ENCODE measurements at regions not wholly inside any gene's neighbourhood (a gene's known extent, or its start where the extent isn't known, plus 50 kb on each side); places are given as distances from the start of the nearest gene placed in this dataset.

- H3K9me3 ChIP-seq (ENCODE audit: low read depth, low read length), result no peaks in the 10 kb centered on the region
- H3K9ac ChIP-seq (ENCODE audit: insufficient read length), result no peak overlapping the region
- H3K27ac ChIP-seq, result no peak overlapping the region
- DNase-seq (ENCODE audit: low read depth, low spot score), result no peak
- H3K36me3 ChIP-seq (ENCODE audit: insufficient read depth, low read length), result no peaks in the 10 kb centered on the region
- no peak for TF ChIP-seq POLR2AphosphoS5 (IDR thresholded peaks at IDR 0.05; ENCODE audit: borderline replicate concordance, low read depth, low read length)
- TF ChIP-seq FOXP2 (optimal IDR thresholded peaks at IDR 0.05; ENCODE audit: control extremely low read depth, extremely low read length, insufficient read depth), result no peak
- TF ChIP-seq EZH2 (IDR thresholded peaks at IDR 0.05), result no peak
- H3K4me3 ChIP-seq, result no peak overlapping the region
Measured at GRCh38 chr5:133718457-133718856, 106.1 kb upstream of the FSTL4 start.

- no peak overlapping the region for H3K27ac ChIP-seq
- DNase-seq (ENCODE audit: low read depth, low spot score), result no peak
- no peaks in the 10 kb centered on the region for H3K9me3 ChIP-seq (ENCODE audit: low read depth, low read length)
- no peak for TF ChIP-seq FOXP2 (optimal IDR thresholded peaks at IDR 0.05; ENCODE audit: control extremely low read depth, extremely low read length, insufficient read depth)
- no peak for TF ChIP-seq POLR2AphosphoS5 (IDR thresholded peaks at IDR 0.05; ENCODE audit: borderline replicate concordance, low read depth, low read length)
- TF ChIP-seq EZH2 (IDR thresholded peaks at IDR 0.05), result no peak
- H3K36me3 ChIP-seq (ENCODE audit: insufficient read depth, low read length), result no peaks in the 10 kb centered on the region
- H3K4me3 ChIP-seq, result no peak overlapping the region
- H3K9ac ChIP-seq (ENCODE audit: insufficient read length), result no peak overlapping the region
Measured at GRCh38 chr5:133716532-133717183, 104.3 kb upstream of the FSTL4 start.

- no peak overlapping the region for H3K4me3 ChIP-seq
- no peak for TF ChIP-seq EZH2 (IDR thresholded peaks at IDR 0.05)
- no peaks in the 10 kb centered on the region for H3K36me3 ChIP-seq (ENCODE audit: insufficient read depth, low read length)
- no peaks in the 10 kb centered on the region for H3K9me3 ChIP-seq (ENCODE audit: low read depth, low read length)
- no peak overlapping the region for H3K9ac ChIP-seq (ENCODE audit: insufficient read length)
- H3K27ac ChIP-seq, result no peak overlapping the region
- no peak for DNase-seq (ENCODE audit: low read depth, low spot score)
Measured at GRCh38 chr5:133715616-133716015, 103.3 kb upstream of the FSTL4 start.

- H3K4me3 ChIP-seq, result no peak overlapping the region
Measured at GRCh38 chr5:133715216-133715615, 102.9 kb upstream of the FSTL4 start.

GRCh38 chr5:133714161-133714915 lies 102.0 kb upstream of the FSTL4 start:
- no peak overlapping the region for H3K4me3 ChIP-seq
- H3K36me3 ChIP-seq (ENCODE audit: insufficient read depth, low read length), result no peaks in the 10 kb centered on the region
- H3K9ac ChIP-seq (ENCODE audit: insufficient read length), result no peak overlapping the region
- TF ChIP-seq EZH2 (IDR thresholded peaks at IDR 0.05) (no peak), POLR2AphosphoS5 (IDR thresholded peaks at IDR 0.05; ENCODE audit: borderline replicate concordance, low read depth, low read length) (no peak), FOXP2 (optimal IDR thresholded peaks at IDR 0.05; ENCODE audit: control extremely low read depth, extremely low read length, insufficient read depth) (no peak)
- DNase-seq (ENCODE audit: low read depth, low spot score), result no peak
- no peaks in the 10 kb centered on the region for H3K9me3 ChIP-seq (ENCODE audit: low read depth, low read length)
- no peak overlapping the region for H3K27ac ChIP-seq

More at GRCh38 chr5:133715216-133715615, 102.9 kb upstream of the FSTL4 start:
- TF ChIP-seq POLR2AphosphoS5 (IDR thresholded peaks at IDR 0.05; ENCODE audit: borderline replicate concordance, low read depth, low read length), result no peak
- no peak for TF ChIP-seq FOXP2 (optimal IDR thresholded peaks at IDR 0.05; ENCODE audit: control extremely low read depth, extremely low read length, insufficient read depth)
- no peak for TF ChIP-seq EZH2 (IDR thresholded peaks at IDR 0.05)
- Histone ChIP-seq H3K27ac (no peak overlapping the region), H3K9ac (ENCODE audit: insufficient read length) (no peak overlapping the region), H3K36me3 (ENCODE audit: insufficient read depth, low read length) (no peaks in the 10 kb centered on the region), H3K9me3 (ENCODE audit: low read depth, low read length) (no peaks in the 10 kb centered on the region)
- no peak for DNase-seq (ENCODE audit: low read depth, low spot score)

- no peaks in the 10 kb centered on the region for H3K9me3 ChIP-seq (ENCODE audit: low read depth, low read length)
- no peaks in the 10 kb centered on the region for H3K36me3 ChIP-seq (ENCODE audit: insufficient read depth, low read length)
- DNase-seq (ENCODE audit: low read depth, low spot score), result no peak
- TF ChIP-seq FOXP2 (optimal IDR thresholded peaks at IDR 0.05; ENCODE audit: control extremely low read depth, extremely low read length, insufficient read depth) (no peak), EZH2 (IDR thresholded peaks at IDR 0.05) (no peak), POLR2AphosphoS5 (IDR thresholded peaks at IDR 0.05; ENCODE audit: borderline replicate concordance, low read depth, low read length) (no peak)
- H3K27ac ChIP-seq, result no peak overlapping the region
- H3K4me3 ChIP-seq, result no peak overlapping the region
- no peak overlapping the region for H3K9ac ChIP-seq (ENCODE audit: insufficient read length)
Measured at GRCh38 chr5:133713751-133714150, 101.4 kb upstream of the FSTL4 start.

- no peak for DNase-seq (ENCODE audit: low read depth, low spot score)
- H3K9ac ChIP-seq (ENCODE audit: insufficient read length), result no peak overlapping the region
- no peak overlapping the region for H3K27ac ChIP-seq
- H3K9me3 ChIP-seq (ENCODE audit: low read depth, low read length), result no peaks in the 10 kb centered on the region
- no peak overlapping the region for H3K4me3 ChIP-seq
- TF ChIP-seq EZH2 (IDR thresholded peaks at IDR 0.05) (no peak), POLR2AphosphoS5 (IDR thresholded peaks at IDR 0.05; ENCODE audit: borderline replicate concordance, low read depth, low read length) (no peak), FOXP2 (optimal IDR thresholded peaks at IDR 0.05; ENCODE audit: control extremely low read depth, extremely low read length, insufficient read depth) (no peak)
- no peaks in the 10 kb centered on the region for H3K36me3 ChIP-seq (ENCODE audit: insufficient read depth, low read length)
Measured at GRCh38 chr5:133713209-133713608, 100.9 kb upstream of the FSTL4 start.

- Histone ChIP-seq H3K36me3 (ENCODE audit: insufficient read depth, low read length) (no peaks in the 10 kb centered on the region), H3K27ac (no peak overlapping the region), H3K9ac (ENCODE audit: insufficient read length) (no peak overlapping the region), H3K4me3 (no peak overlapping the region), H3K9me3 (ENCODE audit: low read depth, low read length) (no peaks in the 10 kb centered on the region)
- DNase-seq (ENCODE audit: low read depth, low spot score), result no peak
- TF ChIP-seq EZH2 (IDR thresholded peaks at IDR 0.05) (no peak), FOXP2 (optimal IDR thresholded peaks at IDR 0.05; ENCODE audit: control extremely low read depth, extremely low read length, insufficient read depth) (no peak), POLR2AphosphoS5 (IDR thresholded peaks at IDR 0.05; ENCODE audit: borderline replicate concordance, low read depth, low read length) (no peak)
Measured at GRCh38 chr5:133712562-133712961, 100.2 kb upstream of the FSTL4 start.
